ENCODE measurements at regions not wholly inside any gene's neighbourhood (a gene's known extent, or its start where the extent isn't known, plus 50 kb on each side); places are given as distances from the start of the nearest gene placed in this dataset.

- DNase-seq (ENCODE audit: insufficient read length, low spot score) (no peak), FAIRE-seq (no peak)
- TF ChIP-seq POLR2A (IDR thresholded peaks at IDR 0.05; ENCODE audit: low read depth, low read length): no peak
Observed at GRCh38 chr1:103373991-103374390, 151.5 kb upstream of the RNPC3 start.

- no peak for TF ChIP-seq POLR2A (IDR thresholded peaks at IDR 0.05; ENCODE audit: low read depth, low read length)
- no peak for FAIRE-seq
- no peak for DNase-seq (ENCODE audit: insufficient read length, low spot score)
Observed at GRCh38 chr1:103372866-103373265, 152.6 kb upstream of the RNPC3 start.

- no peak for TF ChIP-seq POLR2A (IDR thresholded peaks at IDR 0.05; ENCODE audit: low read depth, low read length)
- FAIRE-seq (no peak), DNase-seq (ENCODE audit: insufficient read length, low spot score) (no peak)
Observed at GRCh38 chr1:103371234-103371633, 154.3 kb upstream of the RNPC3 start.

GRCh38 chr1:103367186-103367585 lies 158.3 kb upstream of the RNPC3 start:
- FAIRE-seq: no peak
- no peak for TF ChIP-seq POLR2A (IDR thresholded peaks at IDR 0.05; ENCODE audit: low read depth, low read length)
- no peak for DNase-seq (ENCODE audit: insufficient read length, low spot score)

GRCh38 chr1:103365860-103366569 lies 159.5 kb upstream of the RNPC3 start:
- DNase-seq (ENCODE audit: insufficient read length, low spot score): no peak
- FAIRE-seq: no peak
- TF ChIP-seq POLR2A (IDR thresholded peaks at IDR 0.05; ENCODE audit: low read depth, low read length): no peak

GRCh38 chr1:103363008-103363365 lies 162.5 kb upstream of the RNPC3 start:
- no peak for TF ChIP-seq POLR2A (IDR thresholded peaks at IDR 0.05; ENCODE audit: low read depth, low read length)
- DNase-seq (ENCODE audit: insufficient read length, low spot score): no peak
- no peak for FAIRE-seq

GRCh38 chr1:103362348-103363007 lies 163.0 kb upstream of the RNPC3 start:
- no peak for TF ChIP-seq POLR2A (IDR thresholded peaks at IDR 0.05; ENCODE audit: low read depth, low read length)
- FAIRE-seq (no peak), DNase-seq (ENCODE audit: insufficient read length, low spot score) (no peak)

- TF ChIP-seq POLR2A (IDR thresholded peaks at IDR 0.05; ENCODE audit: low read depth, low read length): no peak
- FAIRE-seq: no peak
Observed at GRCh38 chr1:103353391-103353790, 172.1 kb upstream of the RNPC3 start.

GRCh38 chr1:103348136-103348535 lies 177.4 kb upstream of the RNPC3 start:
- DNase-seq (ENCODE audit: insufficient read length, low spot score): no peak
- FAIRE-seq: no peak
- no peak for TF ChIP-seq POLR2A (IDR thresholded peaks at IDR 0.05; ENCODE audit: low read depth, low read length)

More at GRCh38 chr1:103353391-103353790, 172.1 kb upstream of the RNPC3 start:
- no peak for DNase-seq (ENCODE audit: insufficient read length, low spot score)

GRCh38 chr1:103344930-103345329 lies 180.6 kb upstream of the RNPC3 start:
- DNase-seq (ENCODE audit: insufficient read length, low spot score) (no peak), FAIRE-seq (no peak)
- no peak for TF ChIP-seq POLR2A (IDR thresholded peaks at IDR 0.05; ENCODE audit: low read depth, low read length)

- FAIRE-seq (no peak), DNase-seq (ENCODE audit: insufficient read length, low spot score) (no peak)
- TF ChIP-seq POLR2A (IDR thresholded peaks at IDR 0.05; ENCODE audit: low read depth, low read length): no peak
Observed at GRCh38 chr1:103341377-103341880, 184.1 kb upstream of the RNPC3 start.

GRCh38 chr1:103337779-103338178 lies 187.7 kb upstream of the RNPC3 start:
- TF ChIP-seq POLR2A (IDR thresholded peaks at IDR 0.05; ENCODE audit: low read depth, low read length): no peak
- DNase-seq (ENCODE audit: insufficient read length, low spot score) (no peak), FAIRE-seq (no peak)

- FAIRE-seq: no peak
- TF ChIP-seq POLR2A (IDR thresholded peaks at IDR 0.05; ENCODE audit: low read depth, low read length): no peak
Observed at GRCh38 chr1:103336408-103336807, 189.1 kb upstream of the RNPC3 start.

GRCh38 chr1:103333141-103333540 lies 192.4 kb upstream of the RNPC3 start:
- no peak for DNase-seq (ENCODE audit: insufficient read length, low spot score)
- no peak for FAIRE-seq
- no peak for TF ChIP-seq POLR2A (IDR thresholded peaks at IDR 0.05; ENCODE audit: low read depth, low read length)

More at GRCh38 chr1:103336408-103336807, 189.1 kb upstream of the RNPC3 start:
- DNase-seq (ENCODE audit: insufficient read length, low spot score): no peak

All from H54 (cell line).